Activated T-cell treated with anti-CD3 and anti-CD28 coated beads, Interleukin-2, amount 50 U/mL, for 48 hours (primary cell): ENCODE measurements at regions not wholly inside any gene's neighbourhood (a gene's known extent, or its start where the extent isn't known, plus 50 kb on each side); places are given as distances from the start of the nearest gene placed in this dataset.
"Not testable (repeated sequence)": the region's sequence is repeated elsewhere in the genome, so short reads cannot be mapped to it uniquely, and the experiment has no call there.

Experiments used
- DNase-seq, 2 experiments: peaks; one replicate each; pipeline ENCODE4 v3.0.0-alpha.2; 2020

DNA sequence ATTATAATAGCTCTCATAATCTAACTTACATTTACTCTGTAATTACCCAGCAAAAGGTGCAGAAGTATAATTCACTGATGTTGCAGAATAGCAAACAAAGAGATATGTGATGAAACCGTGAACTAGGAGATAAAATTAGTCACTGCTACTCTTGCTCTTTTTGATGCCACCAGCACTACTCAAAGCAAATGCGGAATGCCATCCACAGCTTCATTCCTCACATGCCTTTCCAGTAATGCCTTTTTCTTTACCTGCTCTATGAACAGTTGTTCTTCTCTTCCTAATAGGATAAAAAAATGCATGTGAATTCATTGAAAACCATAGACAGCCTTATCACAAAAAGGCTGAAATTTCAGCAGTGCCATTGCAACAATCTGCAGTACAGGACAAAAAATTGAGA is 1129.5 kb downstream of the DIAPH3 start:
- DNase-seq: no peak

DNA sequence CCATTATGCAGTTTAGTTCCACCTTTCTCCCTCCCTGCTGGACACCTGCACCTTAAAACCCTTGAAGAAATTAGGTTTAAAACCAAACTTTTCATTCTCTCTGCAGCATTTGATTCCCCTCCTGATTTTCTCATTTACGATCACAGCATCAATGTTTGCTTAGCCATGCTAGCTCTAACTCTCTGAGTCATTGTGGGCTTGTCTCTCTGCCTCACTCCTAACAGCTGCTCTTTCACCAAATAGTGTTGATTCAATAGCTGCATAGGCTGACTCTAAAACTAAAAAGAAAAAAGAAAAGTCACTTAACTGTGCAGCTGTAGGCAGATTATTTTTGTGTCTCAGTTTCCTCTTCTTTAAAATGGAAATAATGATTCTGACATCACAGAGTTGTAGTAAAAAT is 1124.9 kb downstream of the DIAPH3 start:
- no peak for DNase-seq

DNA sequence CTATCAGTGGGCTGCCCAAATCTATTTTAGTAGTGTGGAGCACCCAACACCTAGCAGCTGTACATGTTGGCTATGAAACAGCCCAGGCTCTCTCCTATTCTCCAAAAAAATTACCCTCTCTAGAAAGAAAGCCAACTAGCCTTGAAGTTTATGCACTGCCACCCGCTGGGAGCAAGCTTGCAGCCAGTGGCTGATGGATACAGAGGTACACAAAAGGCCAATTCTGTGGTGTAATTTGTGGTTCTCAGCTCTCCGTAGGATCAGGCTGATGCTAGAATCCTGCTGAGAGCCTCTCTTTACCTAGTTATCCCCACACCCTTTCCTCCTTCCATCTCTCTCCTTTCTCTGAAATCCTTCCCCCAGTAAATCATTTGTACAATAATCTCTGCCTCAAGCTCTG is 1120.7 kb downstream of the DIAPH3 start:
- DNase-seq: no peak

DNA sequence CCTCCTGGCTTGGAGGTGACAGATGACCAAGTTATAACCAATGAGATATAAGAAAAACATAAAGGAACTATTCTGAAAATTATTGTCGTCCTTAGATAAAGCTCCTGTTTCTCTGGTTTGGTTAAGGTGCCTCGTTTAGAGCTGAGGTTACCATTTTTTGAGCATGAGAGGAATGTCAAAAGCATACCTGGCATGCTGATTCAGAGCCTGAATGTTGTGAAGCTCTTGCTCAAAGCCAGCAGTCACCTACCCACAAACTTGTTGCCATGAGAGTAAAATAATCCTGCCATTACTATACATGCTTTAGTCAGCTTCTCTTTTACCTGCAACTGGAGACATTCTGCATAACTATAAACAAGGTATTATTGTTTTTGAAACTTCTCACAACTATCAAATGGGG is 1116.2 kb downstream of the DIAPH3 start:
- no peak for DNase-seq

DNA sequence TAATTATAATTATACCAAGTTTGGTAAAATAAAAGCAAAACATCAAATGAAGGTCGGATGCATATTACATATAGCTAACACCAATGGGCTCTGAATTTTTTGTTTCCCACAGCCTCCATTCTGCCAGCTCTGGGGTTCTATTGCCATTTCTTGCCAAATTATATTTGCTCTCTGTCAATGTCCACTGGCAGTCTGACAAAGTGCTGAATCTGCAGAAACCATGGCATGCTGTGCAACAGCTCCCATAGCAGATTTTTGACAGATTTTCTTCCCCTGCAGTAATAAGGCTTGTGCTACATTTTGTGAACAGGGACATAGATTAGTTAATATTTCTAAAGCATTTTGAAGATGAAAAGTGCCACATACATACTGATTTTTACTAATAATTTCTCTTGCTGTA is 1102.1 kb downstream of the DIAPH3 start:
- no peak for DNase-seq

DNA sequence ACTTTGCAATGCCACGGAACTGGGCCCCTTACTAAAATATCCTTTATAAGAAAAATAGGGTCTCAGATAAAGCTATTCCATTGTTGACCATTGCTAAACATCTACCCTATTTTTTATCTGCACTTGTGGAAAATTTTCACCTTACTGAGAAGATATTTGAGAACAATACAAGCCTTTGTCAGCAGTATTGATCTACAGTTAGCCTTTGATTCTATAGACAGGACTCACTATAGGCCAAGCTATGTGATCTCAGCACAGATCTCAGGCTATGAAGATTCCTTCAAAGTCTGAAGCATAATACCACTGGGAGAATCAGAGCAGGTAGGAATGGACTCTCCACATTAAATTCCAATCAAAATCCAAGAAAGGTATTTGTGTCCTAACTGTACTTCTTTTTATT is 1099.7 kb downstream of the DIAPH3 start:
- no peak for DNase-seq

DNA sequence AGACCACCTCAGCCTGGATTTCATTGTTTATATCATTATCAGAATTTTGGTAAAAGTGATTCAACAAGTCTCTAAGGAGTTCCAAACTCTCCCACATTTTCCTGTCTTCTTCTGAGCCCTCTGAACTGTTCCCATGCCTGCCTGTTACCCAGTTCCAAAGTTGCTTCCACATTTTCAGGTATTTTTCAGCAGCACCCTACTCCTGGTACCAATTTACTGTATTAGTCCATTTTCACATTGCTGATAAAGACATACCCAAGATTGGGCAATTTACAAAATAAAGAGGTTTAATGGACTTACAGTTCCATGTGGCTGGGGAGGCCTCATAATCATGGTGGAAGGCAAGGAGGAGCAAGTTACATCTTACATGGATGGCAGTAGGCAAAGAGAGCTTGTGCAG is 1087.3 kb downstream of the DIAPH3 start:
- DNase-seq: not testable (repeated sequence)

DNA sequence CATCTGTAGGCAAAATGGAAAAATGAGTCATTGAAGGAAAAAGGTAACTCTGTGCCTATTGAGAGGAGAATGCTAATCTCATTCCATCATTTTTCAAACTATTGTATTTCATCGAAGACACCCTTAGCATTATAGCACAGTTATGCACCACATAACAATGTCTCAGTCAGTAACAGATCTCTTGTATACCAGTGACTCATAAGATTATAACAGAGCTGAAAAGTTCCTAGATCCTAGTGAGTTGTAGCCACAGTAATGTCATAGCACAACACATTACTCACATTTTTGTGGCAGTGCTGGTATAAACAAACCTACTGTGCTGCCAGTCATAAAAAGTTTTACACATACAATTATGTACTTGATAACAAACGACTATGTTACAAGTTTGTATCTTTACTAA is 1077.6 kb downstream of the DIAPH3 start:
- DNase-seq: no peak

DNA sequence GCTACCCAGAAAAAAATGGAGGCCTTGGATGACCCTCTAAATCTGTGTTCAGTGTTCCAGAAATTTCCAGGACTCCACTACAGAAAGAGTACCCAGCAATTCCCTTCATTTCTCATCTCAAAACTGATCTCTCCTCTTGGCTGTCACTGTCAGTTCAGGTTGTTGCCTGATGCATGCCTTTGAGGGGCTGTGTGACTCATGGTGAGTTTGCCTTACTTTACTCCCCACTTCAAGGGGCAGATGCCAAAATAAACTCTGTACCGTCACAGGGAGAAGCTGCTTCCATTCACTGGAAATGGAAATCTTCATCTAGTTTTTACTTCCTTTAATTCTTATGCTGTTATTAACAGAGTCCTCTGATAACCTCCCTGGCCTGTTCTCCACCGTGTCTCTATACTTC is 1075.0 kb downstream of the DIAPH3 start:
- no peak for DNase-seq

DNA sequence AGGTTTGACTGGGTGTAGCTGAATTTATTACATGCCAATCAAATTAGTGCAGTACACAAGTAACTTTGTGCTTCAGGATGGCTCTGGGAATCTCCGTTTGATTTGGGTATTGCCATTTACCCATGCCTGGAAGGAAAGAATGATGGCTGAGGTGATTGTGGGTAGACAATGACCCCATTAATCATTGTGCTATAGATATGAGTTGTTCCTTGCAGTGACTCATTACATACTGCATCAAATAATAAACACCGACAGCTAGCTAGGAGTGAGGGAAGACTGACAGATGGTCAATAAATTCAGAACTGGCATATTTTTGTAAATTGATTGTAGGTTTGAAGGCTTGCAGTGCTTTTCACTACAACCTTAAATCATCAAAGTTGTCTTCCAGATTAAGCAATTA is 1069.5 kb downstream of the DIAPH3 start:
- no peak for DNase-seq

DNA sequence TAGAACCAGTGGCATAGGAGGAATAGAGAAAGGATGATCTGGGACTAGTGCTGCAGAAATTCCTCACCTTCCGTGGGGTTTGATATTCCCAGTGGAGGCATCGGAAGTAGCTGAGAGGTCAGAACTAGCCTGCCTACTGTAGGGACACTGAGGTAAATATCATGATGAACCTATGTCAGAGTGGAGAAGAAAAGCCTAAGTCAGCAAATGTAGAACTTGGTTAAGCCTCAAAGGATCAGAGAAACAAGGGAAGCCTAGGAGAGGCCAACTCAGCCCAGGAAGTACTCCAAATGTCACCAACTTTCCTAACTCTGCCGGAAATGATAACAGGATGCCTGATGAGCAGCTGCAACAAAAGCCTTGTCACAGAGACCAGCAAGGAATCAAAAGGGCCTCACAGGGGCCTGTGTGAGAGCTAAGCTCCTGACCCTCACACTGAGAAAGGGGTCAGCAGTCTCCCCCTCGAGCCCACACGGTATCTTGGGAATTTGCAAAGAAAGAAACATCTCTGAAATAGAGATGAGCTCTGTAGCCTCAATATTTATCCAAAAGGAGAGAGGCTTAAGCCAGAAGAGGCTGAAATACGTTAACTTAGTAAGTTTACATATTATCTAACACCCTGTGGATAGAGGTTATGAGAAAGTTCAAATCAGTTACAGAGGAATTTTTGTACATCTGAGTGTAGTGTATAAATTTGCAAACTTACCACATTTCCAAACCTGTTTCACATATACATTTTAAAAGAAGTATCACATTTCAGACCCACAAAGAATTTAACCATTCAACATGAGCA is 1064.3 kb downstream of the DIAPH3 start:
- no peak for DNase-seq

DNA sequence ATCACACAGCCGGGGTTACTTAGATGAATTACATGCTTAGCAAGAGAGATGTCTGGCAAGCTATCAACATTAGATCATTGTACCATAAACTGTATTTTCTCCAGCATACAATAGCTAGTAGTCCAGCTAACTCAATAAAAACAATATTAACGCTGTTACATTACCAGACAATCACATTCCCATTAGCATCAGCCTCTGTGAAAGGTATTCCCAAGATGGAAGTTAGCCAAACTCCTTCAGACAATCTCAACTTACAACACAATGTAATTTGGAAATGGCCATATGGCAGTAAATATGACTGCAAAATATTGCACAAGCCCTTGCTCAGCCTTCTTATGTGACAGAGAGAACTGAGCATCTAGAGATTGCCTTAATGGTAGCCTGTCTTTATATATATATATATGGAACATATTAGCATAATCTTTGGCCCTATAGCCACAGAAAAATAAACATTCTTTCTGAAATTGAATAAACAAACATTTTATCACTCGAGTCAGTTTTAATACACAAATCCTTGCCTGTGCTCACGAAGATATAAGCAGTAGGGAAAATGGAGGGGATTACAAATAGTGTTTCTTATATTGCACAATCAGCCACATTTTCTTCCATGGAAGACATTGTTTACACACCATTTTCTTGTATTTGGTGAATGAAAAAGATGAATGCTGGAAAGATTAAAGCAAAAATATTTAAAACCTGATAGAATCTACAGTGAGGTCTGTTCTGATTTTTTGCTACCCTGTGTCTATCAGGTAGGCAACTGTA is 1060.5 kb downstream of the DIAPH3 start:
- DNase-seq: no peak

DNA sequence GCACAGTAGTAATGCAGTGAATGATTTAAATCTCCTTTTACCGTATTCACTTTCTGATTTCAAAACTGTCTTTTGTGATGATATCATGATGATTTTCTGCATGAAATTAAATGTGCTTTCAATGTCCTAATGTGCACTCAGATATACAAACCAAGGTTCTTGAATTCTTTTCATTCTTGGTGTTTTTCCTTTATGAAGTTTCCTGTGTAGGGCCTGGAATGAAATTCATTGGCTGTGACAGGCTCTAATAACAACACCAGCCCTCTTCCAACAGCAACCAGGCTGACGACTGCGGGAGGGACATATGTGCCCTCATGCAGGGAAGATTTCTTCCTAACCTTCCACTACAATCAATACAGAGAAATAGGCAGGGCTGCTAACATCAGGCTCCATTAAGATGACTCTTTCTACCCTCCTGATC is 1052.0 kb downstream of the DIAPH3 start:
- DNase-seq: no peak

DNA sequence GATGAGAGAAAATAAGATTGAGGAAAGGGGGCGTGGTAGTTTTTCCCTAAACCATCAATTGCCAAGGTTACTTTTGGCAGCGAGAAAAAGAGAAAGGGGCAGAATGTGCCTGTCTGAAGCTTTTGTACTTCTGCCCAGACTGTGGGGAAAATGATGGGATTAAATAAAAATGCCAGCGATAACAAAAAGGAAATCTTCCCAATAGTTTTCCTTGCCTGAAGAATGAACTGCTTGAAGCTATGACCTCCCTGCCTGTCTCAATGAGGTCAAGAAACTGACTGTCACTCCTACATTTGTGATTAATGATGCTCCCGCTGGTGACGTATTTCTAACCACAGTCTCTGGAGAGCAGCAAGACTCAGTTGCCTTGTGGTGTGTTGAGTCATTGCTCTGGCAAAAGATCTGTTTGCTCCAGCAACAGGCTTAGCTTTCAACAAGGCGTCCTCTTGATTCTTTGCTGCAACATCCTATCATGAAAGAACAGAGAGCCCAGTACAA is 1051.5 kb downstream of the DIAPH3 start:
- no peak for DNase-seq

DNA sequence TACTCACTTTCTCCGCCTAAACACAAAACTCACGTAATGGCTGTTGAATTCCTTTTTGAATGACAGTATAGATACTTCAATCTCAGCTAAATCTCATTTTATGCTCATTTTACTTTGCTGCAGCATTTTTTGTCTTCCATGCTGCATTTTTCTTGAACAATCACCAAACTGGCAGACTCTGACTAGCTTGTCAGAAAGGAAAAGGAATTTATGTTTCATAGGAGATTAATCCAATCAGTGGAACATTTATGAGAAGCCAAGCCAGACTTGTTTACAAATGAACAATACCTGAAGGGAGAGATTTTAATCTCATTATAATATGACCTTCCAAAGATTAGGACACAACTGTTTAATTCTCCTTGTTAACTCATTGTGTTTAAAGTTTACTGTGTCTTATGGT is 1044.3 kb downstream of the DIAPH3 start:
- DNase-seq: no peak

DNA sequence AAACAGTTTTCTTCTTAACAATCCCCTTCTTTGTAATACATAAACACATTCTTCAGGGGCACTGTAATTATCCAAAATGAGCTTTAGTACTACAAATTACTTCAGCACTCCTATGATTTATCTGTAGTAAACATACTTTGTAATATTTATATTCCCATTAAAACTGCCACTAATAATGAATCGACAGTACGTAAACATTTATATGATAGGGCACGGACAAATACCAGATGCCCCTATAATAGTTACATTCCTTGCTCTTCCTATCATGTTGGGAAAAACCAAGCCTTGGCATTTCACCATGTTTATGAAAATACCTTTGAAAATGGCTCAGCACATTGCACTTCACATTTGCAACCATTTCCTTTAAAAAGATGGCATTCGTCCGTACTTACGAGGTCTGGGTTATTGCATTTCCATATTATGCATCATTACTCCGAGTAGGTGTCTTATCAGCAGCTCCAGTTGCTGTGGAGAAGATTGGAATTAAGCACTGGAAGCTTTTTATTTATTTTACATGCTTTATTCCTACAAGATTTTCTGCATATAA is 1043.4 kb downstream of the DIAPH3 start:
- DNase-seq: no peak

DNA sequence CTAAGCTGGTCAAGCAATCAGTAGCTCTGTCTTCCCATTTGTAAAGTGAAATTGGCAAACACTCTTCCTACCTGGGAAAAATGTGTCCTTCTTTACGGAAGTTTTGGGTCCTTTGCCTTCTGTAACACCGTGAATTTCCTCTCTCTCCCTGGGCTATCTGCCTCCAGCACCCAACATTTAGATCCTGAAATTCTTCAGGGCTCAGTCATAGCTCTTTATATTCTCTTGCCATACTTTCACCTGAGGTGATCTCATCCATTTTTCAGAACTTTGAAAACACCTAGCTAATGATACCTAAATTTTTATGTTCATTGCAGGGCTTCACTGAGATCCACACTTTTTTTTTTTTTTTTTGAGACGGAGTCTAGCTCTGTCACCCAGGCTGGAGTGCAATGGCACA is 1042.2 kb downstream of the DIAPH3 start:
- DNase-seq: no peak

DNA sequence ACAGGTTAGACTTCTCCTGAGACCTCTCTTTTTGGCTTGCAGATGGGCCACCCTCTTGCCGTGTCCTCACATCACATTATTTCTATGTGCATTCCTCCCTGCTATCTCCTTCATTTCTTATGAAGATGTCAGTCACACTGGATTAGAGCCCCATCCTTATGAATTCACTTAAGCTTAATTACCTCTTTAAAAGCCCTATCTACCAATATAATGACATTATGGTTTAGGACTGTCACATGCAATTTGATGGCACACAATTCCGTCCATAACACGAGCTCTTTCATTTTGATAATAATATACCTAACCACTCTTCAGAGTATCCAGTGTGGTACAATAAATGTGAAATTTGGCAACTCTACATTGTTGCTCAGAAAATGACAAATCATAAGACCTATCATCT is 1037.3 kb downstream of the DIAPH3 start:
- no peak for DNase-seq

DNA sequence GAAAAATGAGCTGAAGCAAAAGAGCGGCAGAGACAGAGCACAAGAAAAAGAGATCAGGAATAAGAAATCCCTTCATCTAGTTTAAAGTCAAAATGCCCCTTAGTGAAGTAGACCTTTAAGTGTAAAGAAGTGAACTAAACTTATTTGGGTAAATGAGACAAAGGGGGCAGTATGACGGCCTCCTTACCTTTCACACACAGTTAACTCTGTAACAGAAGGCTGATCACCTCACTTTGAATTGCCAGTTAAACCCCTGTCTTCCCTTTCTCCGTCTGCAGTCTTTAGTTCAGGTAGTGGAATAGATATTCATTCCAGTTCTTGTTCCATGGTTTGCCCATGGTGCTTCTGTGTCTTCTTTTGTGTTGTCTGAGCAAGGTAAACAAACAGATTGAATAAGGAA is 1029.8 kb downstream of the DIAPH3 start:
- no peak for DNase-seq

DNA sequence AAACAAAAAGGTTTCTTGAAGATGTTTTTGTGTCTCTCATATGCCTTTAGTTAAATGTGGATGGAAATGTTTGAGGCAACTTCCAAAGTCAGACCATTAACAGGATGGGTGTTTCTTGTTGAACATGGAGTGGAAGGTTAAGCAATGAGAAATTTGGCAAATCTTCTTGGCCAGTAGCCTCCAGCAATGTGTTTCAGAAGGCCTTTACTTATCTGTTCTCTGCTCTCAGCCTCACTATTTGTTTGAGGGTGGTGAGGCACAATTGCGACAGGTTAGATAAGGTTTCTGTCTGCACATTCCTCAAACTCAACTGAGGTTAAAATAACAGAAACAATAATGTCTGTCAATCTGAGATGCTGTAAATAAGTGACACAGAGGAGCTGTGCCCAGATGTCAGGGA is 1019.0 kb downstream of the DIAPH3 start:
- DNase-seq: no peak

DNA sequence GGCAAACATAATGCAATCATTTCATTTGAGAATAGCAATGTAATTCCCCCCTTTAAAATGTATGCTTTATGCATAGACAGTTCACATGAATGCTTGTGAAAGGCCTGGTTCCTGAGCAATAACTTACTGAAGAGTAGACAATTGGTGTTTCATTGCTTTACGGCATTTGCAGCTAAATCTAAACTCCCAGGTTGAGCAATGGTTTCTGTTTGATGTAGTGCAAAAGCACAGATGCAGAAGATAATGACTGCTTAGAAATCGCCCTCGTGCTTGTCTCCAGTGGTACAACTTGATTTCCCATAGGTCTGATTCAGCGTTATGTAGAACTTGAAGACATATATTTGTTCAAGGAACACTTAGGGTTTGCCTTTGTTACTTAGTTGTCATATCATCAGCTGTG is 1018.3 kb downstream of the DIAPH3 start:
- DNase-seq: no peak

DNA sequence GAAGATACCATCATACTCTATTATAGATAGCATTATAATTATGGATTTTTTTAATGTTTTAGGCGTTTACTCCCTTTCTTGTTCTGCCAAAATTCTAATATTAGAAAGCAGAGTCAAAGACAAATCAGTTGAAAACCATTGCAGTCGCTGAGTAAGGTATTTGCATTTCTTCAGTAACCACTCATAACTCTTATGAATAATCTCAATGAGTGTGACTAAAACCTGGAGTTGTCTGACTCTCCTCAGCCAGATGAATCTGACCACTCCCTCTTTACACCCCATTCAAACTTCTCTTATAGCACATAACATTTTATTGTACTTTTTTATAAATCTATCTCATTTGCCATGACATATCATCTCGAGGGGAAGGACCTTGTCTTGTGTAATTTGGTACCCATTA is 1006.5 kb downstream of the DIAPH3 start:
- no peak for DNase-seq

DNA sequence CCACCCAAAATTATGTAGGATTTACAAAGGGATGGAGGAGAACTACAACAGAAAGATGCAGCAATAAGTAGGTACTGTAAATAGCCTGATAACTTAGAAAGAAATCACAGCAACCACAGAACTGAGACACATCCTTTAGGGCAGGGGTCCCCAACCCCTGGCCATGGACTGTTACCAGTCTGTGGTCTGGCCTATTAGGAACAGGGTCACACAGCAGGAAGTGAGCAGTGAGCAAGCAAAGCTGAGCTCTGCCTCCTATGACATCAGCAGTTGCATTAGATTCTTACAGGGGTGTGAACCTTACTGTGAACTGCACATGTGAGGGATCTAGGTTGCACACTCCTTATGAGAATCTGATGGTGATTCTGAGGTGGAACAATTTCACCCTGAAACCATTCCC is 997.6 kb downstream of the DIAPH3 start:
- DNase-seq: no peak

DNA sequence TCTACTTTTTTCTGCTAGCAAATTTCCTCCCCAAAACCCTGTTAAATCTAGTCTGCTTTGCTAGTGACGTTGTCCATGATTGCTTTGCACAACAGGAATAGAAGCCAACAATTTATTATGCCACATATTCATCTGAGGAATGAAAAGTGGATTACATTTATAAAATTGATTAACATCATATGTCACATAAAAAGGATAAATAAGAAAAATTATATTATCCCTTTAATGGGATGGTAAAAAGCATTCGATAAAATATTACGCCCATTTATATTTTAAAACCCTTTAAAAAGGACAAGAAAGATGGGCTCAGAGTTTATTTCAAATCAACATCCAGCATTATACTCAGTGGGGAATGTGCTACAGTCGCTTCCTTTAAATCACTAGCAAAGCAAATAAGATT is 991.7 kb downstream of the DIAPH3 start:
- no peak for DNase-seq
